ENCODE measurements at regions not wholly inside any gene's neighbourhood (a gene's known extent, or its start where the extent isn't known, plus 50 kb on each side); places are given as distances from the start of the nearest gene placed in this dataset.

DNA sequence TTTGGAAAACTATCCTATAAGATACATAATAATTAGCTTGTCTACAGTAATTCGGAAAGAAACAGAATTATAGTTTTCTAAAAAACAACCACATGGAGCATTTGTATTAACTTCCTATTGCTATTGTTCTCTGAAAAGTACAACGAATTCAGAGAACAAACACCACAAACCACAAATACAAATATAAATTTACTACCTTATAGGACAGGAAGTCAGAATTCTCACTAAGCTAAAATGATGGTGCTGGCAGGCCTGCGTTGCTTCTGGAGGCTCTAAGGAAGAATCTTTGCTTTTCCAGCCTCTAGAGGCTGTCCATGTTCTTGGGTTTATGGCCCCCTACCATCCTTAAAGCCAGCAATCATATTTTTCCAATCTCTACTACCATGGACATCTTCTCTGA lies 173.6 kb upstream of the TCF21 start:
- TF ChIP-seq, protein P1, sequence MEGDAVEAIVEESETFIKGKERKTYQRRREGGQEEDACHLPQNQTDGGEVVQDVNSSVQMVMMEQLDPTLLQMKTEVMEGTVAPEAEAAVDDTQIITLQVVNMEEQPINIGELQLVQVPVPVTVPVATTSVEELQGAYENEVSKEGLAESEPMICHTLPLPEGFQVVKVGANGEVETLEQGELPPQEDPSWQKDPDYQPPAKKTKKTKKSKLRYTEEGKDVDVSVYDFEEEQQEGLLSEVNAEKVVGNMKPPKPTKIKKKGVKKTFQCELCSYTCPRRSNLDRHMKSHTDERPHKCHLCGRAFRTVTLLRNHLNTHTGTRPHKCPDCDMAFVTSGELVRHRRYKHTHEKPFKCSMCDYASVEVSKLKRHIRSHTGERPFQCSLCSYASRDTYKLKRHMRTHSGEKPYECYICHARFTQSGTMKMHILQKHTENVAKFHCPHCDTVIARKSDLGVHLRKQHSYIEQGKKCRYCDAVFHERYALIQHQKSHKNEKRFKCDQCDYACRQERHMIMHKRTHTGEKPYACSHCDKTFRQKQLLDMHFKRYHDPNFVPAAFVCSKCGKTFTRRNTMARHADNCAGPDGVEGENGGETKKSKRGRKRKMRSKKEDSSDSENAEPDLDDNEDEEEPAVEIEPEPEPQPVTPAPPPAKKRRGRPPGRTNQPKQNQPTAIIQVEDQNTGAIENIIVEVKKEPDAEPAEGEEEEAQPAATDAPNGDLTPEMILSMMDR (IDR thresholded peaks at IDR 0.05): no peak
- no peak for TF ChIP-seq POLR2A (IDR thresholded peaks at IDR 0.05)

Data from heart left ventricle (tissue), 13 donors.